ENCODE measurements at regions not wholly inside any gene's neighbourhood (a gene's known extent, or its start where the extent isn't known, plus 50 kb on each side); places are given as distances from the start of the nearest gene placed in this dataset.
"Not testable (repeated sequence)": the region's sequence is repeated elsewhere in the genome, so short reads cannot be mapped to it uniquely, and the experiment has no call there.

DNA sequence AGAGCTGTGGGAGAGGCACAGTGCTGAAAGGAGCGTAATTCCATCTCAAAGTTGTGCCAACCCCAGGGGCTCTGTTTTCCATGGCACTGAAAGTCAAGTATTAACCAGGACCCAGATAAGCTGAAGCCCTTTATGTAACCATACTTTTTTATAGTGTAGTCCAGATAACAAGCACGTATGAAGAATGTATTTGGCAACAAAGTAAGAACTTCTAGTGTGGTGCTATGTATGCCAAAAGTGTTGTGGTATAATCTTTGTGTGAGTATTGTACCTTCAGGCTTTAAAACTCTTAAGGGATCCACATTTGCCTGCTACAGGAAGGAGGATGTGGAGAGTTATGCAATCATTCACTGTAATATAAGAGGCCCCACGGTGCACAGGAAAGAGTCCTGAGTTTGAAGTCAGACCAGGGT, 129.4 kb downstream of the IBTK start:
- no peak for ATAC-seq

DNA sequence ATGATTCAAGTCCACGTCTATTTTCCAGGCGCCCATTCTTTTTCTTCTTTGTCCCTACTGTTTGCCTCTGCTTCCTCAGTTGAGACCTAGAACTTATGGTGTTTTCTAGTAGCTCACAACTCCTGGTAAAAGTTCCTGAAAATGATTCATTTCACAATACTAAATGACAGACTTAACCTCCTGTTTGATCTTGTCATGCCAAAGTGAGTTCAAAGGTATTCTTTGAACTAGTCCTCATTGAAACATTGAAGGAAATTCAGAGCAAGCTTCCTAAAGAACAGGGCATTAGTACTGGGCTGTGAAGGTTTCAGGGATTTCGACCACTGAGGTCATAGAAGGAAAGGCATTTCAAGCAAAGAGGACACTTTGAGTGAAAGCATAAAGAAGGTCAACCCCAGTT, 132.8 kb downstream of the IBTK start:
- no peak for ATAC-seq

DNA sequence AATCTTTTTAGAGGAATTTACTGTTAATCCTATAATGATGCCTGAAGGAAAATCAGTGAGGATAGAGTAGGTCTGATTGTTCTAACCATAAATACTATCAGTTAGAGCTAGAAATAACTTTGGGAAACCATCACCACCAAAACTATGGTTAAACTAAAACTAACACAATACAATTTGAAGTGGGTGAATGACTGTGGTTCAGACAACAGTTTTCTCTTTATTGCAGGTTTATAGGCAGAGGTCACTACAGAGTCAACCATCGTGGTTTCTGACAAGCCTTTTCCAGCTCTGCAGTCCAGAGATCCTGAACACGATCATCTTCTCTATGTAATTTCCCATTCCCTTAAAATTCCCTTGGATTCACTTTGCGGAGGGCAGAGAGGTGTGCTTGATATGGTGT, 134.3 kb downstream of the IBTK start:
- no peak for ATAC-seq

DNA sequence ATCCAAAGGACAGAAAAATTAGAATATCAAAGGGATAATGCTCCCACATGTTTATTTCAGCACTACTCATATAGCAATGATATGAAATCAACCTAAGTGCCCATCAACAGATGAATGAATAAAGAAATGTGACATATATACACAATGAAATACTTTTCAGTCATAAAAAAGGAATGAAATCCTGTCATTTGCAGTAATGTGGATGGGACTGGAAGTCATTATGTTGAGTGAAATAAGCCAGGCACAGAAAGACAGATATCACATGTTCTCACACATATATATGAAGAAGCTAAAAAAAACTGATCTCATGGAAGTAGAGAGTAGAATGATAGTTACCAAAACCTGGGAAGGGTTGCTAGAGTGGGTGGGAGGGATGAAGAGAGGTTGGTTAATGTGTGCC, 135.7 kb downstream of the IBTK start:
- ATAC-seq, result no peak

- no peak for ATAC-seq
These were observed 136.4 kb downstream of the IBTK start for GRCh38 chr6:82111114-82111513.

GRCh38 chr6:82103171-82103570, 144.4 kb downstream of the IBTK start:
- not testable (repeated sequence) for ATAC-seq

DNA sequence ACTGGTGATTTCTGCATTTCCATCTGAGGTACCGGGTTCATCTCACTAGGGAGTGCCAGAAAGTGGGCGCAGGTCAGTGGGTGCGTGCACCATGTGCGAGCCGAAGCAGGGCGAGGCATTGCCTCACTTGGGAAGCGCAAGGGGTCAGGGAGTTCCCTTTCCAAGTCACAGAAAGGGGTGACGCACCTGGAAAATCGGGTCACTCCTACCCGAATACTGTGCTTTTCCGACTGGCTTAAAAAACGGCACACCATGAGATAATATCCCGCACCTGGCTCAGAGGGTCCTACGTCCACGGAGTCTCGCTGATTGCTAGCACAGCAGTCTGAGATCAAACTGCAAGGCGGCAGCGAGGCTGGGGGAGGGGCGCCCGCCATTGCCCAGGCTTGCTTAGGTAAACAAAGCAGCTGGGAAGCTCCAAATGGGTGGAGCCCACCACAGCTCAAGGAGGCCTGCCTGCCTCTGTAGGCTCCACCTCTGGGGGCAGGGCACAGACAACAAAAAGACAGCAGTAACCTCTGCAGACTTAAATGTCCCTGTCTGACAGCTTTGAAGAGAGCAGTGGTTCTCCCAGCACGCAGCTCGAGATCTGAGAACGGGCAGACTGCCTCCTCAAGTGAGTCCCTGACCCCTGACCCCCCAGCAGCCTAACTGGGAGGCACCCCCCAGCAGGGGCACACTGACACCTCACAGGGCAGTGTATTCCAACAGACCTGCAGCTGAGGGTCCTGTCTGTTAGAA, 146.0 kb downstream of the IBTK start:
- ATAC-seq, result not testable (repeated sequence)

DNA sequence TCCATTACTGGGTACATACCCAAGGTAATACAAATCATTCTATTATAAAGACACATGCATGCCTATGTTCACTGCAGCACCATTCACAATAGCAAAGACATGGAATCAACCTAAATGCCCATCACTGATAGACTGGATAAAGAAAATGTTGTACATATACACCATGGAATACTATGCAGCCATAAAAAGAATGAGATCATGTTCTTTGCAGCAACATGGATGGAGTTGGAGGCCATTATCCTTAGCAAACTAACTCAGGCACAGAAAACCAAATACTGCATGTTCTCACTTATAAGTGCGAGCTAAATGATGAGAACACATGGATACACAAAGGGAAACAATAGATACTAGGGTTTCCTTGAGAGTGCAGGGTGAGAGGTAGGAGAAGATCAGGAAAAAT, 146.8 kb downstream of the IBTK start:
- ATAC-seq, result not testable (repeated sequence)

DNA sequence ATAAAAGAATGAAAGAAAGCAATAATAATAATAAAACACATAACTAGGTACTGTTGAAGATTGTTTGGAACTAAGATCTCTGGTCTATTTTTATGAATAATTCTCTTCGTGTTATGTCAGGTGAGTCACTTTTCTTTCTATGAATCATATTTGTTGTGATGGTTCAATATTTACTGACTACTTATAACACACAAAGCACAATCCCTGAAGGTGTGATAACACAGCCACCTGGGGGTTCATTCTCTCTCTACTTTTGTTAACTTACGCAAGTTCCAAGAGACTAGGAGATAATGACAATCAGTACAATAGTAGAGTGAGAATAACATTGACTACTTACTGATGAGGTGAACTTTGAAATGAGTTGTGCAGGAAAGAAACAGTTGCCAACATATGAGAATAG, 149.9 kb downstream of the IBTK start:
- no peak for ATAC-seq

- ATAC-seq, result no peak
These were observed 152.5 kb downstream of the IBTK start for GRCh38 chr6:82095091-82095490.

DNA sequence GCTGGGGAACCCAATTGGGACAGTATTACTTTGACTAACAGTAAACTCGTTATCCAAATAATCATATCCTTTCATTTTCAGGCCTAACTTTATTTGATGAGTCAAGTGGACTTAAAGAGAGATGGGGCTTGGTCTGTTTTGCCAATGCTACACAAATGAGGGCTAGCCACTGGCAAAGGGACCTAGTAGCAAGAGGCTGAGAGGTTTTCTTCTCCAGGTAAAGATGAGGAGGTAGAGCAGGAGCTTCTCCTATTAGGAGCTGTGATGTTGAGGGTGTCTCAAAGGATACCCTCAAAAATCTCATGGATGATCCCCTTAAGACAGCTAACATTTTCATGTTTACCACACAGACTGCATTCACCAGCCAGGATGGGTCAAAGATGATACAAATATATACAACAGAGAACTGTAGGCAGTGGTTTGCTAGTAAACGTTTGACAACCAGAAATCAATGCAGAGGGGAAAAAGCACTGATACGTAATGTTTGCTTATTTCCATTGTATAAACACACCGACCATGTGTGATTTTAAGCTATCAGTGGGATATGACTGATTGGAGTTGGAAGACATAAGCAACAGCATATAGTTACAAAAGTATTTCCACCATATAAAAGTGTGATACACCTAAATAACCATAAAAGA, 153.3 kb downstream of the IBTK start:
- ATAC-seq, result no peak

GRCh38 chr6:82088978-82089771, 158.4 kb downstream of the IBTK start:
- no peak for ATAC-seq

- ATAC-seq, result no peak
These were observed 160.6 kb downstream of the IBTK start for GRCh38 chr6:82086944-82087343.

DNA sequence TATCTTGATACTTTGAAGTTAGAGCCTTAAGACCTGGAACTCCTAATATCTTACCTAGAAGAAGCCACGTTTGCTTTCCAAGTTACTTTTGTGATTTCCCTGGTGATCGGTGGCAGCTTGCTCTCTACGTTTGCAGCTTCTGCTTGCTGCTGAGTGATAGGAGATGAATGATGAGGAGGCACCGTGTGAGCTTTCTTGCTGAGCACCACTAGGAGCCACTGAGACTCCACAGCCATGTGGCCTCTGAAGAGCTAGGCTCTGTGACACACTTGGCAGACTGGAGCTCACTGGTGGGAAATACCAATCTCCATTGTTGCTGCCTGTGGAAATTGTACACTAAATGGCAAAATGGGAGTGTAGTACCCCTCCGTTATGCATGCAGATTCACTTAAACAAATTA, 161.8 kb downstream of the IBTK start:
- ATAC-seq, result no peak

DNA sequence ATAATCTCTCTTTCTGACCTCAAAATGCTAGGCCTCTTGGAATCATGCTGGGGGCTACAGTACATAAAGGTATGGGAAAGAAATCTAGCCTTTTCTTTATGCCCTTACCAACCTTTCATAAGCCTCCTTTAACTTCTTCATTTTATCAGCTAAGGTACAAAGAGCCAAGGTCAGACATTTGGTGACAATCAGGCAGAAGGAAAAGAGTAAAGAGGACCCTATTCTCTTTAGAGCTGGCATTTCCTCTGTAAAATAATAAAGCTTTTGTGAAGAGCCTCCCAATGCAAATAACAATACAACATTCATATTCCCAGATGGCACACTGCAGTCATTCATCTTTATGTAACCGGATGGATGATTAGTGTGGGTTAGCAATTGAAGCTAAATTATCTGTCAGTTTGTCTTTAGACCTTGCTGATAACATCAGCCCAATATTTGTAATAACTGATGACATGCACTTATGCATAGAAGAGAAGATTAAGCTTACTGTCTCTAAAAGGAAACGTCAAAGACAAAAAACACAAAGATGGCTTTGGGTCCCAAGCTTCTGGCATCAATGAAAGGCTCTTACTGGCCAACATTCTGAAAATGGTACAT, 163.1 kb downstream of the IBTK start:
- no peak for ATAC-seq

GRCh38 chr6:82083646-82084045, 163.9 kb downstream of the IBTK start:
- no peak for ATAC-seq

- ATAC-seq, result no peak
These were observed 166.8 kb downstream of the IBTK start for GRCh38 chr6:82080767-82081166.

- no peak for ATAC-seq
These were observed 169.1 kb downstream of the IBTK start for GRCh38 chr6:82078286-82078908.

DNA sequence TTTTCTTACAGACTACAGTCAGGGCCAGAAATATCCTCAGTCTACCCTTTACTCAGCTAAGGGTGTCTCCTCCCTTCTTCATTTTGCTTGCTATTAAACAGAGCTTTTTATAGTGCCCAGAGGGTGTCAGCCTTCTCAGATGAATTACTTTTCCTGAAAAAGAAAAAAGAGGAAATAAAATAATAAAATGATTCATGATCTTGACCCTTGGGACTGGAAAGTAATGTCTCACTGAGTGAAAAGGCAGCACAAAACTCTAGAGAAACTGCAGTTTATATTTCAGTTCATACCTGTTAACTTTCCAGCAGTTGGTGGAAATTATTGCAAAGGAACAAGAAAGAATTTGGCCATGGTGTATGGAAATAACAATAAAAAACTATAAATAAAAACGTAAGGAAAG, 170.6 kb downstream of the IBTK start:
- no peak for ATAC-seq

DNA sequence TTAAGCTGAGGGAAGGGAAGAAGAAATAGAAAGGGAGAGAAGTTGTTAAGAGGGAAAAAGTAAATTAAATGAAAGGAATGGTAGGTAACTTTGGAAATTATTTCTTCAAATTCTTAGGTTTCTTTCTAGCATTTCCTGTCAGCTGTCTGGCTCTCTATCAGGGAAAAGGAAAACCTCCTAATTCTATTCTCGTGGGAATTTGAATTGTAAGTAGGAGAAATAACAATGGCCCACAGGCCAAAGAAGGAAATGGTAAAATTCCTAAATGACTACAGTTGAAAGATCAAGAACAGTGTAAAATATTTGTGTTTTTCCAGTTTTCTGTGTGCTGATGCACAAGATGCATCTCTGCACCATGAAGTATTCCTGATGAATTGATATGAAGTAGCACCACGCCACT, 173.0 kb downstream of the IBTK start:
- ATAC-seq, result no peak

GRCh38 chr6:82073484-82073883, 174.1 kb downstream of the IBTK start:
- no peak for ATAC-seq

DNA sequence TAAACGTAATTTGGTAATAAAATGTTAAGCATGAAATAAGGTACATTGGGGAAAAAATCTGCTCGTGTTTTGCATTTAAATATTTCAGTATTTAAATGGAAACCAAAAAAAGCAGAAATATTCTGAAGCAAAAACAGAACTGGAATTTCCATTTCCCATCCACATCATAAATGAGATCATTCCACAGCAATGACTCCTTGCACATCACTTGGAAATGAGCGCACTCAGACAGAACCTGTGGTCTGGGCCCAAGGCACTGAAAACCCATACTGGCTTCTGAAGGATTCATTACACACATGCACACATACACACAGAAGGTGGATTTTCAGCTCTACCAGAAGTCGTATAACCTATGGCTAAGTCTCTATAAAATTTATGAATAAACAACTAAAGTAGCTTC, 174.8 kb downstream of the IBTK start:
- ATAC-seq, result no peak

DNA sequence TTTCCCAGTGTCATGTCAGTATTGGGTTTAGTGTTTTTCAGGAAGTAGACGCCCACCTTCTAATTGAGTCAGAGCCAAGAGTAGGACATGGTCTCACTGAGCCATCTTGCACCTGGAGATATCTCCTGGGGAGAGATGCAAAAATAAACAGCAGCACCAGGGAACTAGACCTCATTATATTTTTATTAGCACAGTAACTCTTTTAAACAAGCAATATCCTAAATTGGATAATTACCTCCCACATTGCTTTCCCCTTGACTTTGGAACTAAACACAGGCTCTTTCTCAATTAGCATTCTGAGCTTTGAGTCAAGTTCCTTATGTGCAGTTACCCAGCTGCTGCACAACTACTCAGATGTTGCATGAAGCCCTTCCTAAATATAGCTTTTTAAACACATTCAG, 175.4 kb downstream of the IBTK start:
- ATAC-seq, result no peak
